Naive B cell (primary cell): ENCODE measurements at regions not wholly inside any gene's neighbourhood (a gene's known extent, or its start where the extent isn't known, plus 50 kb on each side); places are given as distances from the start of the nearest gene placed in this dataset.
"Not testable (repeated sequence)": the region's sequence is repeated elsewhere in the genome, so short reads cannot be mapped to it uniquely, and the experiment has no call there.

Source experiments
- ATAC-seq, 2 donors: fragments of 150-1000 bp; cut with Tn5 transposase; 2 replicates each; pipeline ENCODE4 v1.10.0; 2021; ENCODE audit warnings: low read depth in 2 of 2, mild to moderate bottlenecking in 2 of 2, moderate library complexity in 2 of 2
- DNase-seq: peaks from one replicate; pipeline ENCODE4 v3.0.0; 2022
- H3K27ac Mint-ChIP-seq, 6 donors: one replicate each; pipeline ENCODE4 v1.8.0; 2020 to 2022; ENCODE audit warnings: mild to moderate bottlenecking in 6 of 6, mixed read lengths in 6 of 6, moderate library complexity in 5 of 6, inconsistent platforms in 2 of 6
- H3K27me3 Mint-ChIP-seq, 3 donors: one replicate each; pipeline ENCODE4 v1.8.0; 2021 to 2022; ENCODE audit warnings: mixed read lengths in 3 of 3, mild to moderate bottlenecking in 1 of 3
- H3K36me3 Mint-ChIP-seq, 2 donors: one replicate each; pipeline ENCODE4 v1.8.0; 2020 to 2022; ENCODE audit warnings: mixed read lengths in 2 of 2, inconsistent platforms in 1 of 2, mild to moderate bottlenecking in 1 of 2
- H3K4me1 Mint-ChIP-seq, 3 donors: one replicate each; pipeline ENCODE4 v1.8.0; 2020 to 2022; ENCODE audit warnings: mixed read lengths in 3 of 3, inconsistent platforms in 1 of 3, mild to moderate bottlenecking in 1 of 3, moderate library complexity in 1 of 3
- H3K4me3 Mint-ChIP-seq, 8 donors: one replicate each; pipeline ENCODE4 v1.8.0; 2020 to 2022; ENCODE audit warnings: mild to moderate bottlenecking in 8 of 8, mixed read lengths in 8 of 8, moderate library complexity in 8 of 8, inconsistent platforms in 2 of 8
- H3K9me3 Mint-ChIP-seq, 7 donors: one replicate each; pipeline ENCODE4 v1.8.0; 2020 to 2022; ENCODE audit warnings: mixed read lengths in 7 of 7, mild to moderate bottlenecking in 5 of 7, inconsistent platforms in 2 of 7, moderate library complexity in 1 of 7

DNA sequence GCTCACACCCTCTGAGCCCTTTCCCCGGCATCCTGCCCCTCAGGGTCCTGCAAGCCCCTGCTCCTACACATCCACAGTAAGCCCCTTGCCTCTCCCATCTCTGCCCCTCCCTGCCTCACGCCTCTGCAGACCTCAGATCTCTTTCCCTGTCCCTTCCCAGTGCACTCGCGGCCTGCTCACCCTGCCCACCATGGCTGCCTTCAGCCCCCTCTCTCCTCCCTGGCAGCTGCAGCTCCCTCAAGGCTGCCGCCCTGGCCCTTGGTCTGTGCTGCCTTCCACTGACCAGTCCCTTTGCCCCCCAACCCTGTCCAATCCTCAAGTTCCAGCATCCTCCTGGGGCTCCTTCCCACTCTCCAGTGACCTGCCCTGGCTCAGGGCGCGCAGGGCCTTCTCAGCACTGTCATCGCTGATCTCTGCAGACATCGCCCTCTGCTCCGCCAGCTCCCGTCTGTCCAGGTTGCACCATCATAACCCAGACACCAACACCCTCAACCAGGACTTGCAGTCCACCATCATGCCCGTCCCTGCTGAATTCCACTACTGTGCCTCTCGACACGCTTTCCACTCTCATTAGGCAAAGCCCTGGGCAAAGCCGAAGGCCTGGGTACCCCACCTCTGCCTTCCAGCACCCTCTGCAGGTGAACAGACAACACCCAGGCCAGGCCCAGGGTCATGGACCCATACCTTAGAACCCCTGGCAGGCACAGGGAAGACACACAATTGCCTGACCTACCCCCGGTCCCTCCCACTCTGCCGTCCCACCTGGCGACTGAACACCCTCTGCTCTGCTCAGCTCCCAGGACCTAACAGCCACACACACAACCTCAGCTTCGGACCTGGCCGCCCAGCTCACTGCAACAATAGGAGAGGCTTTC, 97.8 kb upstream of the RUFY1 start:
- peaks cover 7 to 22% (median 13%) of the 10 kb centered on the region in 7 donors for H3K9me3 Mint-ChIP-seq
- peaks cover 0 to 34% (median 30%) of the 10 kb centered on the region in 3 donors for H3K27me3 Mint-ChIP-seq
- peak overlapping the region in 1 of 6 donors; percentile 66 for H3K27ac Mint-ChIP-seq
- H3K4me3 Mint-ChIP-seq = no peak overlapping the region
- ATAC-seq (no peak), DNase-seq (no peak)
- H3K36me3 Mint-ChIP-seq = peaks cover 3% of the 10 kb centered on the region in 2 donors
- no peaks in the 10 kb centered on the region for H3K4me1 Mint-ChIP-seq

DNA sequence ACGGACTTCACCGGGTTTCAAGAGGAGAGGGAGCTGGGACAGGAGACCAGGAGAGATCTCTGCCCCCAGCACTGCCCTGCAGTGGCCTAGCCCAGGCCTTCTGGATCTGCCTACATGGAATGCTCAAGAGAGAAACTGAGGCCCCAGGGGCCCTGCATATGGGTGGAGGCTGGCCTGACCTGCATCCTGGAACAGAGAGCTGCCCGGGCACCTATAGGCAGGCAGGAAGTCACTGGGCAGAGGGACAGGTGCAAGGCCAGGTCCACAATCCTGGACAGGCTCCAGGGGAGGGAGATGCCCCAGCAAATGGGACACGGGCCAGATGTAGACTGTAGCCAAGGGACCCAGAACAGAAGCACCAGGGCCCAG, 98.5 kb upstream of the RUFY1 start:
- H3K27ac Mint-ChIP-seq = no peak overlapping the region
- H3K4me3 Mint-ChIP-seq = no peak overlapping the region
- ATAC-seq = no peak
- DNase-seq = no peak
- peaks cover 0 to 32% (median 30%) of the 10 kb centered on the region in 3 donors for H3K27me3 Mint-ChIP-seq
- H3K4me1 Mint-ChIP-seq = no peaks in the 10 kb centered on the region
- H3K36me3 Mint-ChIP-seq = peaks cover 0 to 3% of the 10 kb centered on the region in 2 donors
- H3K9me3 Mint-ChIP-seq = peaks cover 5 to 21% (median 13%) of the 10 kb centered on the region in 7 donors

GRCh38 chr5:179451114-179451827, 99.1 kb upstream of the RUFY1 start:
- peaks cover 0 to 3% of the 10 kb centered on the region in 2 donors for H3K36me3 Mint-ChIP-seq
- H3K9me3 Mint-ChIP-seq = peaks cover 5 to 17% (median 9%) of the 10 kb centered on the region in 7 donors
- no peak for DNase-seq
- no peak overlapping the region for H3K4me3 Mint-ChIP-seq
- peaks cover 0 to 32% (median 30%) of the 10 kb centered on the region in 3 donors for H3K27me3 Mint-ChIP-seq
- no peak overlapping the region for H3K27ac Mint-ChIP-seq
- no peaks in the 10 kb centered on the region for H3K4me1 Mint-ChIP-seq
- ATAC-seq = no peak

DNA sequence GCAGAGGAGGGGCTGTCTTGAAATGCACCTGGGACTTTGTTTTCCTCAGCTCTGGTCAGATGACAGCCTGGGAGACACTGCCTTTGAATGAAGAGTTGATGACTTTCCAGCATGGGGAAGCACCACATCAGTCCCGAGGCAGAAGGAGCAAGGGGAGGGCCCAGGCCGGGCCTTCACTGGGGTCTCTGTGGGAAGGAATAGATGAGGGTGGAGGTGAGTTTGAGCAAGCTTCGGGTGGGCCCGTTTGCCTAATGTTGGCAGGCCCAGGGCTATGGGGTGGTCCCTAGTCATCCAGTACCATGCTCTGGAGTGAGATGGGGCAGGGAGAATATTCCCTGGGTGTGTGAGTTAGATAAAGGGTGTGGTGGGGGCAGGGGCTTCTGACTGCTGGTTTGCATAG, 100.4 kb upstream of the RUFY1 start:
- not testable (repeated sequence) for H3K4me1 Mint-ChIP-seq, DNase-seq

GRCh38 chr5:179448282-179448681, 102.1 kb upstream of the RUFY1 start:
- H3K36me3 Mint-ChIP-seq, DNase-seq, H3K4me1 Mint-ChIP-seq, ATAC-seq, H3K4me3 Mint-ChIP-seq, H3K27ac Mint-ChIP-seq: not testable (repeated sequence)
- Mint-ChIP-seq H3K9me3 (peaks cover 0 to 14% (median 7%) of the 10 kb centered on the region in 7 donors), H3K27me3 (peaks cover 0 to 24% (median 12%) of the 10 kb centered on the region in 3 donors)

More for the DNA sequence above, 100.4 kb upstream of the RUFY1 start:
- H3K27me3 Mint-ChIP-seq = peaks cover 0 to 32% (median 29%) of the 10 kb centered on the region in 3 donors
- not testable (repeated sequence) for H3K27ac Mint-ChIP-seq, H3K36me3 Mint-ChIP-seq, H3K4me3 Mint-ChIP-seq, ATAC-seq
- H3K9me3 Mint-ChIP-seq = peaks cover 5 to 17% (median 8%) of the 10 kb centered on the region in 7 donors

DNA sequence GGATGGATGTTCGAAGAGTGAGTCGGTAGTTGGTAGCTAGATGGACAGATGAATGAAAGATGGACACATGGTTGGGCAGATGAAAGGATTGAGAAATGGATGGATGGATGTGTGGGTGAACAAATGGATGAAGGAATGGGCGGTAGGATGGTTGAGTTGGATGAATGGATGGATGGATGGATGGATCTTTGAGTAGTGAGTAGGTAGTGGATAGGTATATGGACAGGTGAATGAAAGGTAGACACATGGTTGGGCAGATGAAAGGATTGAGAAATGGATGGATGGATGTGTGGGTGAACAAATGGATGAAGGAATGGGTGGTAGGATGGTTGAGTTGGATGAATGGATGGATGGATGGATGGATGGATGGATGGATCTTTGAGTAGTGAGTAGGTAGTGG, 97.0 kb upstream of the ADAMTS2 start:
- H3K9me3 Mint-ChIP-seq, H3K36me3 Mint-ChIP-seq, H3K27ac Mint-ChIP-seq, DNase-seq, H3K4me1 Mint-ChIP-seq, ATAC-seq, H3K4me3 Mint-ChIP-seq: not testable (repeated sequence)
- H3K27me3 Mint-ChIP-seq = peaks cover 0 to 14% (median 12%) of the 10 kb centered on the region in 3 donors

- ATAC-seq (no peak), DNase-seq (no peak)
- Mint-ChIP-seq H3K9me3 (peaks cover 0 to 9% (median 3%) of the 10 kb centered on the region in 7 donors), H3K27ac (peak overlapping the region in 1 of 6 donors; percentile 4), H3K27me3 (peaks cover 0 to 14% (median 12%) of the 10 kb centered on the region in 3 donors), H3K36me3 (no peaks in the 10 kb centered on the region), H3K4me1 (no peaks in the 10 kb centered on the region), H3K4me3 (no peak overlapping the region)
Observed at GRCh38 chr5:179439181-179439985, 94.1 kb upstream of the ADAMTS2 start.

DNA sequence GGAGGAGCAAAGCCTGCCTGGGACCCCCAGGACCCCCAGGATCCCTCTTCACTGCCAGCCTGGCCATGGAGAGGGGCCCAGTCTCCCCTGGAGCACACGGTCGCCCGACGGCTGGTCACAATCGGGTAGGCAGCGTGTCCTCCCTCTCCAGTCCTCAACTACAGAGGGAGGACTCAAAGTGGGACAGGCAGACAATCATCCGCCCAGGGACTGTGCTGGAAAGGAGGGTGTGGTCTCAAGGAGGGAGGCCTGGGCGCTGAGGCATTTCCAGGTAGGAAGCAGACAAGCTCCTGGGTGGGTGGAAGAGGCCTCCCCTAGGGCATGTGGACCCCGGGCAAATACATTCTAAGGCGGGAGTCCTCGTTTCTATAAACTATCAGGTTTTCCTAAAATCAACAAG, 93.2 kb upstream of the ADAMTS2 start:
- H3K4me3 Mint-ChIP-seq = no peak overlapping the region
- H3K27ac Mint-ChIP-seq = no peak overlapping the region
- ATAC-seq (no peak), DNase-seq (no peak)
- no peaks in the 10 kb centered on the region for H3K4me1 Mint-ChIP-seq
- H3K36me3 Mint-ChIP-seq = no peaks in the 10 kb centered on the region
- peaks cover 0 to 9% (median 3%) of the 10 kb centered on the region in 7 donors for H3K9me3 Mint-ChIP-seq
- peaks cover 0 to 14% (median 12%) of the 10 kb centered on the region in 3 donors for H3K27me3 Mint-ChIP-seq

- DNase-seq (no peak), ATAC-seq (no peak)
- Mint-ChIP-seq H3K36me3 (no peaks in the 10 kb centered on the region), H3K27ac (no peak overlapping the region), H3K27me3 (peaks cover 0 to 14% (median 11%) of the 10 kb centered on the region in 3 donors), H3K9me3 (peaks cover 0 to 9% (median 3%) of the 10 kb centered on the region in 7 donors), H3K4me1 (no peaks in the 10 kb centered on the region), H3K4me3 (no peak overlapping the region)
Observed at GRCh38 chr5:179438011-179438441, 92.8 kb upstream of the ADAMTS2 start.

- no peak overlapping the region for H3K4me3 Mint-ChIP-seq
- no peak overlapping the region for H3K27ac Mint-ChIP-seq
- ATAC-seq = no peak
- peaks cover 0 to 8% (median 4%) of the 10 kb centered on the region in 7 donors for H3K9me3 Mint-ChIP-seq
- no peak for DNase-seq
- H3K36me3 Mint-ChIP-seq = no peaks in the 10 kb centered on the region
- no peaks in the 10 kb centered on the region for H3K4me1 Mint-ChIP-seq
- peaks cover 0 to 8% (median 6%) of the 10 kb centered on the region in 3 donors for H3K27me3 Mint-ChIP-seq
Observed at GRCh38 chr5:179437341-179438001, 92.2 kb upstream of the ADAMTS2 start.

- peaks cover 0 to 12% (median 4%) of the 10 kb centered on the region in 7 donors for H3K9me3 Mint-ChIP-seq
- H3K4me3 Mint-ChIP-seq = peak overlapping the region in 1 of 8 donors; percentile 44
- H3K36me3 Mint-ChIP-seq = no peaks in the 10 kb centered on the region
- ATAC-seq (no peak), DNase-seq (no peak)
- H3K27ac Mint-ChIP-seq = no peak overlapping the region
- H3K27me3 Mint-ChIP-seq = peaks cover 0 to 5% (median 0%) of the 10 kb centered on the region in 3 donors
- H3K4me1 Mint-ChIP-seq = no peaks in the 10 kb centered on the region
Observed at GRCh38 chr5:179436321-179437122, 91.3 kb upstream of the ADAMTS2 start.

- no peaks in the 10 kb centered on the region for H3K4me1 Mint-ChIP-seq
- no peak for ATAC-seq
- H3K27me3 Mint-ChIP-seq = peaks cover 0 to 4% (median 0%) of the 10 kb centered on the region in 3 donors
- peaks cover 0 to 14% (median 4%) of the 10 kb centered on the region in 7 donors for H3K9me3 Mint-ChIP-seq
- DNase-seq = no peak
- peak overlapping the region in 1 of 6 donors; percentile 54 for H3K27ac Mint-ChIP-seq
- no peak overlapping the region for H3K4me3 Mint-ChIP-seq
- H3K36me3 Mint-ChIP-seq = no peaks in the 10 kb centered on the region
Observed at GRCh38 chr5:179435731-179436315, 90.6 kb upstream of the ADAMTS2 start.
